CD4-positive, alpha-beta T cell (primary cell): ENCODE measurements at regions not wholly inside any gene's neighbourhood (a gene's known extent, or its start where the extent isn't known, plus 50 kb on each side); places are given as distances from the start of the nearest gene placed in this dataset.

Source experiments
- ATAC-seq: fragments of 200-7000 bp; cut with Tn5 transposase; one replicate; pipeline ENCODE4 v1.10.0; 2022; ENCODE audit warnings: mild to moderate bottlenecking; ENCODE audit not compliant: poor library complexity
- CTCF ChIA-PET: fragments of 350-600 bp; sonication (Branson Sonifier 250); formaldehyde crosslinking; loops from one replicate; lab custom pipeline; 2021; ENCODE audit warnings: antibody characterized with exemption, inconsistent platforms; lab: Charles Lee
- POLR2A ChIA-PET: fragments of 350-600 bp; sonication (Branson Sonifier 250); formaldehyde crosslinking; loops from one replicate; lab custom pipeline; 2021; ENCODE audit warnings: antibody characterized with exemption, inconsistent platforms; lab: Charles Lee
- DNase-seq, 14 experiments: peaks; one replicate each; pipeline ENCODE4 v3.0.0-alpha.2; 2013 to 2020; ENCODE audit warnings: mixed read lengths in 2 of 14
- H3K27ac ChIP-seq, 2 donors: one replicate each; pipeline versions ENCODE4 v1.5.1 to v1.7.0; 2013; ENCODE audit warnings: low read length in 2 of 2, low read depth in 1 of 2, mild to moderate bottlenecking in 1 of 2
- H3K27me3 ChIP-seq, 2 experiments: 1 replicate in 1 of 2; 2 replicates in 1 of 2; pipeline versions ENCODE4 v1.6.1 to v1.7.0; 2013; ENCODE audit warnings: low read length in 2 of 2, control low read depth in 1 of 2, mild to moderate bottlenecking in 1 of 2, moderate library complexity in 1 of 2; ENCODE audit not compliant: insufficient read depth in 2 of 2, control insufficient read depth in 1 of 2
- H3K36me3 ChIP-seq: one replicate; pipeline ENCODE4 v1.6.1; 2013; ENCODE audit warnings: low read length, control low read depth; ENCODE audit not compliant: insufficient read depth
- H3K4me1 ChIP-seq: one replicate; pipeline ENCODE4 v1.6.1; 2013; ENCODE audit warnings: low read length, control low read depth; ENCODE audit not compliant: insufficient read depth
- H3K4me3 ChIP-seq: one replicate; pipeline ENCODE4 v1.5.1; 2013; ENCODE audit warnings: mild to moderate bottlenecking, low read length, moderate library complexity
- H3K9me3 ChIP-seq, 2 experiments: 1 replicate in 1 of 2; 2 replicates in 1 of 2; pipeline versions ENCODE4 v1.6.1 to v1.7.0; 2013; ENCODE audit warnings: low read length in 2 of 2, mild to moderate bottlenecking in 2 of 2, control low read depth in 1 of 2, moderate library complexity in 1 of 2; ENCODE audit not compliant: control insufficient read depth in 1 of 2, insufficient read depth in 1 of 2
- H3K27ac Mint-ChIP-seq: one replicate; pipeline ENCODE4 v1.8.0; 2020; ENCODE audit warnings: mixed read lengths
- H3K27me3 Mint-ChIP-seq: one replicate; pipeline ENCODE4 v1.8.0; 2021; ENCODE audit warnings: mixed read lengths
- H3K36me3 Mint-ChIP-seq: one replicate; pipeline ENCODE4 v1.8.0; 2021; ENCODE audit warnings: low read depth, mixed read lengths
- H3K4me1 Mint-ChIP-seq: one replicate; pipeline ENCODE4 v1.8.0; 2021; ENCODE audit warnings: low read depth, mixed read lengths
- H3K4me3 Mint-ChIP-seq: one replicate; pipeline ENCODE4 v1.8.0; 2020; ENCODE audit warnings: mild to moderate bottlenecking, mixed read lengths
- H3K9me3 Mint-ChIP-seq: one replicate; pipeline ENCODE4 v1.8.0; 2020; ENCODE audit warnings: mixed read lengths
- CTCF ChIP-seq: fragments of 200-600 bp; IDR thresholded peaks from one replicate; pipeline ENCODE4 v1.8.0; 2022; ENCODE audit warnings: antibody characterized with exemption, mild to moderate bottlenecking
- intact Hi-C, 2 experiments: fragments of 100-400 bp; cut with DNase I in 1 of 2; cut with micrococcal nuclease in 1 of 2; formaldehyde crosslinking; loops; one replicate each; pipeline versions ENCODE4 v1.15.1 to v1.9.0; 2023 to 2025; cut with DNase I, micrococcal nuclease

DNA sequence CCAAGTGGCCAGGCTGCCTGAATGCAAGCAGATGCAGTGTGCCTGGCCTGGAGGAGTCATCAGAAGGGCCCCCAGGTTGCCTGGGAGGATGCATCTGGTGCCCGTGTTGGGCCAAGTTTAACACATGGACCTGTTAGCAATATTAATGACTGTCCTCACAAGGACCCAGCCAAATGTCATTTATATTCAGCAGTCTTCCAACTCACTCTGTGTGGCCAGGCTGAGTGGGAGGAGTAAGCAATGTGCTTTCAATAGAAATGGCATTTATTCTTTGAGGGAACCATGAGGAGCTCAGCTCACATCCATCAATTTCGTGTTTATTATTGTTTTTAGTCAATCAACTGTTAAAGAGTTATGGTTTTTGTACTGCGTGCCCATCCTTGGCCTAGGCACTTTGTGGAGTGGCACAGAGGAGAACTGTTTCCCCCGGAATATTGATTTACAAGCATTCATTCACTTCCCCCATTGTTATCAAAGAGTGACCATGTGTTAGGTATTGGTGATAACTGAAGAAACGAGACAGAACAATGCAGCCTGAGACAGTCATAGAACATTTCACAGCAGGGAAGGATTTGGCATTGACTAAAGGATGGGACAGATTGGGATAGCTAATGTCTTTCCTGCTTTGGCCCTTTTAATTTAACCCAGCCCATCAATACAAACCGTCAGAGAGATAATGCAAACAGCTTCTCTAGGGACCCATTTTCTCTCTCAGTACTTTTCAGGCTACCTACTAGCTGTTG is 725.2 kb downstream of the TSN start:
- Histone ChIP-seq H3K4me1 (no peaks in the 10 kb centered on the region), H3K4me3 (no peak overlapping the region), H3K27me3 (no peaks in the 10 kb centered on the region), H3K9me3 (peaks cover 0 to 3% of the 10 kb centered on the region in 2 experiments), H3K27ac (no peak overlapping the region), H3K36me3 (no peaks in the 10 kb centered on the region)
- ChIA-PET CTCF (no interaction called here), POLR2A (no interaction called here)
- H3K4me1 Mint-ChIP-seq: no peaks in the 10 kb centered on the region
- ATAC-seq: no peak
- peaks cover 2% of the 10 kb centered on the region for H3K9me3 Mint-ChIP-seq
- TF ChIP-seq CTCF: no peak
- DNase-seq: no peak
- H3K27me3 Mint-ChIP-seq: no peaks in the 10 kb centered on the region
- no peak overlapping the region for H3K4me3 Mint-ChIP-seq
- intact Hi-C loops: no loop called here
- H3K36me3 Mint-ChIP-seq: no peaks in the 10 kb centered on the region
- no peak overlapping the region for H3K27ac Mint-ChIP-seq

DNA sequence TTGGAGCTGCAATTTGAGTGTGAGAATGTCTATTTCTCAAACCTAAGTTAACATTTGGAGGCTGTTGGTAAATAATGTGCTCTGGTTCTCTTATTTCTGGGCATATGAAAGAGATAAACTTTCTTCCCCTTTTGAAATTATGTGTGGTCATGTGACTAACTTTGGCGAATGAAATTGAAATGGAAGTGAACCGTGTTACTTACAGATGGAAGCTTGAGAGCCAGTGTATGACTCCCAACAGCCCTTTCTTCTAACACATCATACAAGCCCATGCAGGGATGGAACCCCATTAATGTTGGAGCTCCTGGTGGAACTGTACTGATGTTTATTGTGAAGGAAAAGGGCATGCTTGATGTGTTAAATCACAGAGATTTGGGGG is 725.8 kb downstream of the TSN start:
- H3K27ac ChIP-seq: no peak overlapping the region
- ChIA-PET CTCF (no interaction called here), POLR2A (no interaction called here)
- H3K9me3 Mint-ChIP-seq: peaks cover 2% of the 10 kb centered on the region
- no peak overlapping the region for H3K27ac Mint-ChIP-seq
- no peaks in the 10 kb centered on the region for H3K36me3 ChIP-seq
- no peaks in the 10 kb centered on the region for H3K27me3 Mint-ChIP-seq
- no peaks in the 10 kb centered on the region for H3K27me3 ChIP-seq
- no peak overlapping the region for H3K4me3 ChIP-seq
- no peak for TF ChIP-seq CTCF
- H3K4me1 Mint-ChIP-seq: no peaks in the 10 kb centered on the region
- no peak overlapping the region for H3K4me3 Mint-ChIP-seq
- no peak for DNase-seq
- no peaks in the 10 kb centered on the region for H3K4me1 ChIP-seq
- H3K9me3 ChIP-seq: peaks cover 0 to 3% of the 10 kb centered on the region in 2 experiments
- no peak for ATAC-seq
- no peaks in the 10 kb centered on the region for H3K36me3 Mint-ChIP-seq
- intact Hi-C loops: no loop called here

DNA sequence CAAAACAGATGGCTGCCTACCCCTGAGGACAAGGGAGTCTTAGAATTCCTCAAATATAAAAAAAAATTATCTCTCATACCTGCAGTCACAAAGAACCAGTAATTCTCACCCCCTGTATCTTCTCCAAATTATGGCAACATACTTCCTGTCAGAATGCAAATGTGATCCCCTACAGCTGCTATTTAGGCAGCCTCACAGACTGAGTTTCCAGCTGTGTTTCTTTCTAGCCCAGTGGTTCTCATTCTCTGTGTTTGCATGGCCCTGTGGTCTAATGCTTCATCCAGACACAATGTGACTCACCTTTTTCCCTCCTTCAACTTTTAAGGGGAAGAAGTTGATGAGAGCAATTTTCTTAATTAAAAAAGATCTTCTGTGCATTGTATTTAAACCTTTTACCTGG is 726.3 kb downstream of the TSN start:
- H3K9me3 ChIP-seq: peaks cover 0 to 3% of the 10 kb centered on the region in 2 experiments
- Mint-ChIP-seq H3K9me3 (peaks cover 2% of the 10 kb centered on the region), H3K27me3 (no peaks in the 10 kb centered on the region), H3K36me3 (no peaks in the 10 kb centered on the region), H3K27ac (no peak overlapping the region), H3K4me3 (no peak overlapping the region), H3K4me1 (no peaks in the 10 kb centered on the region)
- no peak overlapping the region for H3K4me3 ChIP-seq
- DNase-seq (no peak), ATAC-seq (no peak)
- no peaks in the 10 kb centered on the region for H3K27me3 ChIP-seq
- H3K36me3 ChIP-seq: no peaks in the 10 kb centered on the region
- H3K4me1 ChIP-seq: no peaks in the 10 kb centered on the region
- no peak for TF ChIP-seq CTCF
- intact Hi-C loops: no loop called here
- POLR2A ChIA-PET: no interaction called here
- no peak overlapping the region for H3K27ac ChIP-seq
- CTCF ChIA-PET: no interaction called here
